HCT116 (cell line): ENCODE measurements at regions not wholly inside any gene's neighbourhood (a gene's known extent, or its start where the extent isn't known, plus 50 kb on each side); places are given as distances from the start of the nearest gene placed in this dataset.

ENCODE experiments used
- POLR2A ChIP-seq: IDR thresholded peaks from 2 replicates; pipeline ENCODE4 v1.7.0; 2011; ENCODE audit warnings: borderline replicate concordance; ENCODE audit not compliant: insufficient read depth, insufficient read length; ENCODE audit errors: extremely low read depth
- POLR2AphosphoS5 ChIP-seq: IDR thresholded peaks from 2 replicates; pipeline ENCODE4 v1.6.1; 2011; ENCODE audit warnings: mild to moderate bottlenecking, low read depth, low read length, moderate library complexity
- TF ChIP-seq, protein P1 (sequence below), 3 experiments: fragments of 200-600 bp in 1 of 3; sonication (generic) in 1 of 3; IDR thresholded peaks in 2 of 3; conservative IDR thresholded peaks in 1 of 3; 2 replicates each; pipeline ENCODE4 v1.5.1; 2012 to 2017; ENCODE audit warnings: low read depth in 2 of 3, low read length in 2 of 3, antibody characterized with exemption in 1 of 3, borderline replicate concordance in 1 of 3, control low read depth in 1 of 3, mild to moderate bottlenecking in 1 of 3, mixed read lengths in 1 of 3, mixed run types in 1 of 3, moderate library complexity in 1 of 3; ENCODE audit not compliant: insufficient read depth in 1 of 3

DNA sequence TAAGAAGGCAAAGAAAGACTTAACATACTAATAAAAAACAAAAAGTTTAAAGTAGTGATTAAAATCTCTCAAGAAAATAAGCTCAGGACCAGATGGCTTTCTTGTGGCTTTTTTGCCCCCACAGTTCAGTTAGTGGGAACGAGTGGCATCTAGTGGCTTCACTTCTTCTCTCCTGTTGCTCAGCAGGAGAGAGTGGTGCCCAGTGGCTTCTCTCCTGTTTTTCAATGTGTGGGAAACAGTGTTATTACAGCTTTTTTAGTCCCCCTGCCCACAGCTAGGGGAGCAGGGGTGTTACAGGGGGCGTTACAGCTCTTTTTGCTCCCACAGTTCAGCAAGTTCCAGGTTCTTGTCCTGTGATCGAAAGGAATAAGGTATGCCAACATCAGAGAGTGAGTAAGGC lies 135.2 kb downstream of the RERGL start:
- TF ChIP-seq, protein P1, sequence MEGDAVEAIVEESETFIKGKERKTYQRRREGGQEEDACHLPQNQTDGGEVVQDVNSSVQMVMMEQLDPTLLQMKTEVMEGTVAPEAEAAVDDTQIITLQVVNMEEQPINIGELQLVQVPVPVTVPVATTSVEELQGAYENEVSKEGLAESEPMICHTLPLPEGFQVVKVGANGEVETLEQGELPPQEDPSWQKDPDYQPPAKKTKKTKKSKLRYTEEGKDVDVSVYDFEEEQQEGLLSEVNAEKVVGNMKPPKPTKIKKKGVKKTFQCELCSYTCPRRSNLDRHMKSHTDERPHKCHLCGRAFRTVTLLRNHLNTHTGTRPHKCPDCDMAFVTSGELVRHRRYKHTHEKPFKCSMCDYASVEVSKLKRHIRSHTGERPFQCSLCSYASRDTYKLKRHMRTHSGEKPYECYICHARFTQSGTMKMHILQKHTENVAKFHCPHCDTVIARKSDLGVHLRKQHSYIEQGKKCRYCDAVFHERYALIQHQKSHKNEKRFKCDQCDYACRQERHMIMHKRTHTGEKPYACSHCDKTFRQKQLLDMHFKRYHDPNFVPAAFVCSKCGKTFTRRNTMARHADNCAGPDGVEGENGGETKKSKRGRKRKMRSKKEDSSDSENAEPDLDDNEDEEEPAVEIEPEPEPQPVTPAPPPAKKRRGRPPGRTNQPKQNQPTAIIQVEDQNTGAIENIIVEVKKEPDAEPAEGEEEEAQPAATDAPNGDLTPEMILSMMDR (IDR thresholded peaks at IDR 0.05 in 2 of 3, conservative IDR thresholded peaks at IDR 0.05 in 1 of 3; ENCODE audit: borderline replicate concordance in 1 of 3, insufficient read depth in 1 of 3, low read depth in 2 of 3, low read length in 2 of 3): no peak
- TF ChIP-seq POLR2AphosphoS5 (no peak), POLR2A (no peak)
